ENCODE measurements at regions not wholly inside any gene's neighbourhood (a gene's known extent, or its start where the extent isn't known, plus 50 kb on each side); places are given as distances from the start of the nearest gene placed in this dataset.

GRCh38 chr5:143557061-143557818 is 153.8 kb upstream of the NR3C1 start:
- peak; percentile 87 to 90 for DNase-seq (ENCODE audit: low read depth in 2 of 2)
- H2AFZ ChIP-seq (ENCODE audit: low read length), result no peak overlapping the region

GRCh38 chr5:143554918-143555477 is 151.5 kb upstream of the NR3C1 start:
- TF ChIP-seq, protein P1, sequence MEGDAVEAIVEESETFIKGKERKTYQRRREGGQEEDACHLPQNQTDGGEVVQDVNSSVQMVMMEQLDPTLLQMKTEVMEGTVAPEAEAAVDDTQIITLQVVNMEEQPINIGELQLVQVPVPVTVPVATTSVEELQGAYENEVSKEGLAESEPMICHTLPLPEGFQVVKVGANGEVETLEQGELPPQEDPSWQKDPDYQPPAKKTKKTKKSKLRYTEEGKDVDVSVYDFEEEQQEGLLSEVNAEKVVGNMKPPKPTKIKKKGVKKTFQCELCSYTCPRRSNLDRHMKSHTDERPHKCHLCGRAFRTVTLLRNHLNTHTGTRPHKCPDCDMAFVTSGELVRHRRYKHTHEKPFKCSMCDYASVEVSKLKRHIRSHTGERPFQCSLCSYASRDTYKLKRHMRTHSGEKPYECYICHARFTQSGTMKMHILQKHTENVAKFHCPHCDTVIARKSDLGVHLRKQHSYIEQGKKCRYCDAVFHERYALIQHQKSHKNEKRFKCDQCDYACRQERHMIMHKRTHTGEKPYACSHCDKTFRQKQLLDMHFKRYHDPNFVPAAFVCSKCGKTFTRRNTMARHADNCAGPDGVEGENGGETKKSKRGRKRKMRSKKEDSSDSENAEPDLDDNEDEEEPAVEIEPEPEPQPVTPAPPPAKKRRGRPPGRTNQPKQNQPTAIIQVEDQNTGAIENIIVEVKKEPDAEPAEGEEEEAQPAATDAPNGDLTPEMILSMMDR (conservative IDR thresholded peaks at IDR 0.05 in 1 of 2, IDR thresholded peaks at IDR 0.05 in 1 of 2; ENCODE audit: low read depth in 1 of 2, low read length in 2 of 2), result no peak
- no peak for TF ChIP-seq EZH2 (IDR thresholded peaks at IDR 0.05; ENCODE audit: low read length, missing control alignments)
- H3K4me1 ChIP-seq (ENCODE audit: control insufficient read depth, extremely low read depth, insufficient read depth, low read length), result peaks cover 33% of the 10 kb centered on the region

More at GRCh38 chr5:143557061-143557818, 153.8 kb upstream of the NR3C1 start:
- Histone ChIP-seq H3K27ac (ENCODE audit: insufficient read depth, low read length) (peak overlapping the region; percentile 47), H3K9me3 (ENCODE audit: control insufficient read depth, insufficient read depth, low read depth, low read length) (no peaks in the 10 kb centered on the region), H3K27me3 (ENCODE audit: control insufficient read depth, insufficient read depth, low read length) (no peaks in the 10 kb centered on the region), H3K9ac (ENCODE audit: insufficient read depth, low read length) (no peak overlapping the region), H3K4me2 (ENCODE audit: extremely low read depth, insufficient read depth, low read length) (peak overlapping the region; percentile 6), H3K79me2 (ENCODE audit: control insufficient read depth, insufficient read depth, low read length) (no peaks in the 10 kb centered on the region), H3K4me1 (ENCODE audit: control insufficient read depth, extremely low read depth, insufficient read depth, low read length) (peaks cover 22% of the 10 kb centered on the region), H3K36me3 (ENCODE audit: control insufficient read depth, insufficient read depth, low read length) (no peaks in the 10 kb centered on the region), H3K4me3 (replicated peaks in 1 of 4; ENCODE audit: control extremely low read depth in 1 of 4, insufficient read depth in 1 of 4, low read depth in 3 of 4, low read length in 4 of 4) (no peak overlapping the region), H4K20me1 (ENCODE audit: control insufficient read depth, extremely low read depth, insufficient read depth, low read length) (no peaks in the 10 kb centered on the region)
- TF ChIP-seq, protein P1 (conservative IDR thresholded peaks at IDR 0.05 in 1 of 2, IDR thresholded peaks at IDR 0.05 in 1 of 2; ENCODE audit: low read depth in 1 of 2, low read length in 2 of 2), result no peak
- no peak for TF ChIP-seq EZH2 (IDR thresholded peaks at IDR 0.05; ENCODE audit: low read length, missing control alignments)

DNA sequence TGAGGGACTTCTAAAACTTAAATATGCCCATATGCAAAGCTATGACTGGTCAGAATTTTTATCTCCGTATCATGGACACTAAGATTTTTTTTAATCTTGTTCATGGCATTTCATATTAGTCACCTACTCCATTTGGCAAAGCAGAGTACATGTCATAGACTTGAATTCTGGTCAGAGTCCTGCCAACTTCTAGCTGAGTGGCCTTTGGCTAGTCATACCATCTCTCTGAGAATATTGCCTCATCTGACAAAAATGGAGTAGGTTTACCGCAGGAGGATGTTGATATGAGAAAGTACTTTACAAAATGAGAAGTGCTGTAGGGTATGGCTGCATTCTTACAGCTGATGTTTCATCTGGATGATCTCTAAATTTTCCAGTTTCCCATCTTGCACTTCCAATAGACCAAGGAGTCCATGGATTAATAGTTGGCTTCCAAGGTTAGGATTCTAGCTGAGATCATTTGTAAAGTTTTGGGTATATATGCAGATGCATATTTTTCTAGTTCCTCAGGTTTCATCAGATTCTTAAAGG is 150.8 kb upstream of the NR3C1 start:
- H2AFZ ChIP-seq (ENCODE audit: low read length), result no peak overlapping the region

More at GRCh38 chr5:143554918-143555477, 151.5 kb upstream of the NR3C1 start:
- Histone ChIP-seq H3K4me3 (replicated peaks in 1 of 4; ENCODE audit: control extremely low read depth in 1 of 4, insufficient read depth in 1 of 4, low read depth in 3 of 4, low read length in 4 of 4) (no peak overlapping the region), H3K79me2 (ENCODE audit: control insufficient read depth, insufficient read depth, low read length) (no peaks in the 10 kb centered on the region), H2AFZ (ENCODE audit: low read length) (no peak overlapping the region), H3K9me3 (ENCODE audit: control insufficient read depth, insufficient read depth, low read depth, low read length) (no peaks in the 10 kb centered on the region), H3K27ac (ENCODE audit: insufficient read depth, low read length) (peak overlapping the region; percentile 74), H3K27me3 (ENCODE audit: control insufficient read depth, insufficient read depth, low read length) (no peaks in the 10 kb centered on the region), H3K36me3 (ENCODE audit: control insufficient read depth, insufficient read depth, low read length) (no peaks in the 10 kb centered on the region), H3K4me2 (ENCODE audit: extremely low read depth, insufficient read depth, low read length) (no peak overlapping the region), H4K20me1 (ENCODE audit: control insufficient read depth, extremely low read depth, insufficient read depth, low read length) (no peaks in the 10 kb centered on the region), H3K9ac (ENCODE audit: insufficient read depth, low read length) (no peak overlapping the region)
- peak; percentile 68 to 80 for DNase-seq (ENCODE audit: low read depth in 2 of 2)

More for the DNA sequence above, 150.8 kb upstream of the NR3C1 start:
- H3K9me3 ChIP-seq (ENCODE audit: control insufficient read depth, insufficient read depth, low read depth, low read length), result no peaks in the 10 kb centered on the region
- peaks cover 33% of the 10 kb centered on the region for H3K4me1 ChIP-seq (ENCODE audit: control insufficient read depth, extremely low read depth, insufficient read depth, low read length)
- H3K27me3 ChIP-seq (ENCODE audit: control insufficient read depth, insufficient read depth, low read length), result no peaks in the 10 kb centered on the region
- H3K9ac ChIP-seq (ENCODE audit: insufficient read depth, low read length), result no peak overlapping the region
- no peak for TF ChIP-seq EZH2 (IDR thresholded peaks at IDR 0.05; ENCODE audit: low read length, missing control alignments)
- TF ChIP-seq, protein P1 (conservative IDR thresholded peaks at IDR 0.05 in 1 of 2, IDR thresholded peaks at IDR 0.05 in 1 of 2; ENCODE audit: low read depth in 1 of 2, low read length in 2 of 2), result no peak
- peak overlapping the region; percentile 74 for H3K27ac ChIP-seq (ENCODE audit: insufficient read depth, low read length)
- H3K36me3 ChIP-seq (ENCODE audit: control insufficient read depth, insufficient read depth, low read length), result no peaks in the 10 kb centered on the region
- H3K4me2 ChIP-seq (ENCODE audit: extremely low read depth, insufficient read depth, low read length), result peak overlapping the region; percentile 56
- DNase-seq (ENCODE audit: low read depth in 2 of 2), result peak; percentile 94 to 100
- H3K4me3 ChIP-seq (replicated peaks in 1 of 4; ENCODE audit: control extremely low read depth in 1 of 4, insufficient read depth in 1 of 4, low read depth in 3 of 4, low read length in 4 of 4), result no peak overlapping the region
- H3K79me2 ChIP-seq (ENCODE audit: control insufficient read depth, insufficient read depth, low read length), result no peaks in the 10 kb centered on the region
- no peaks in the 10 kb centered on the region for H4K20me1 ChIP-seq (ENCODE audit: control insufficient read depth, extremely low read depth, insufficient read depth, low read length)

Measured in fibroblast of lung (primary cell).